Glutamatergic neuron (in vitro differentiated cells): ENCODE measurements at regions not wholly inside any gene's neighbourhood (a gene's known extent, or its start where the extent isn't known, plus 50 kb on each side); places are given as distances from the start of the nearest gene placed in this dataset.

ENCODE experiments used
- DNase-seq: peaks from one replicate; pipeline ENCODE4 v3.0.0; 2022
- H3K27ac Mint-ChIP-seq: one replicate; pipeline ENCODE4 v1.8.0; 2020; ENCODE audit warnings: mild to moderate bottlenecking, mixed read lengths, inconsistent platforms; ENCODE audit not compliant: unreplicated experiment
- H3K27me3 Mint-ChIP-seq: one replicate; pipeline ENCODE4 v1.8.0; 2020; ENCODE audit warnings: mild to moderate bottlenecking, moderate library complexity, mixed read lengths, inconsistent platforms; ENCODE audit not compliant: unreplicated experiment
- H3K36me3 Mint-ChIP-seq: one replicate; pipeline ENCODE4 v1.8.0; 2020; ENCODE audit warnings: mild to moderate bottlenecking, mixed read lengths, inconsistent platforms; ENCODE audit not compliant: unreplicated experiment
- H3K4me1 Mint-ChIP-seq: one replicate; pipeline ENCODE4 v1.8.0; 2020; ENCODE audit warnings: mild to moderate bottlenecking, low read depth, mixed read lengths, inconsistent platforms; ENCODE audit not compliant: unreplicated experiment
- H3K4me3 Mint-ChIP-seq: one replicate; pipeline ENCODE4 v1.8.0; 2020; ENCODE audit warnings: mild to moderate bottlenecking, mixed read lengths, inconsistent platforms; ENCODE audit not compliant: unreplicated experiment
- H3K9me3 Mint-ChIP-seq: one replicate; pipeline ENCODE4 v1.8.0; 2020; ENCODE audit warnings: mild to moderate bottlenecking, moderate library complexity, mixed read lengths, inconsistent platforms; ENCODE audit not compliant: unreplicated experiment
- CTCF ChIP-seq: fragments of 200-600 bp; sonication (generic); IDR thresholded peaks from one replicate; pipeline ENCODE4 v1.5.0; 2021; ENCODE audit not compliant: partially characterized antibody, unreplicated experiment

- no peaks in the 10 kb centered on the region for H3K36me3 Mint-ChIP-seq
- DNase-seq, result no peak
- H3K4me3 Mint-ChIP-seq, result no peak overlapping the region
- no peak overlapping the region for H3K27ac Mint-ChIP-seq
- TF ChIP-seq CTCF, result no peak
- H3K9me3 Mint-ChIP-seq, result peaks cover 3% of the 10 kb centered on the region
- H3K4me1 Mint-ChIP-seq, result no peaks in the 10 kb centered on the region
- peaks cover 2% of the 10 kb centered on the region for H3K27me3 Mint-ChIP-seq
Observed at GRCh38 chr18:22272242-22272641, 102.9 kb downstream of the GATA6 start.

- no peak for DNase-seq
- no peak for TF ChIP-seq CTCF
- H3K9me3 Mint-ChIP-seq, result peaks cover 3% of the 10 kb centered on the region
- H3K27ac Mint-ChIP-seq, result no peak overlapping the region
- H3K4me3 Mint-ChIP-seq, result no peak overlapping the region
- H3K4me1 Mint-ChIP-seq, result no peaks in the 10 kb centered on the region
- peaks cover 2% of the 10 kb centered on the region for H3K27me3 Mint-ChIP-seq
- H3K36me3 Mint-ChIP-seq, result no peaks in the 10 kb centered on the region
Observed at GRCh38 chr18:22271030-22271429, 101.6 kb downstream of the GATA6 start.

DNA sequence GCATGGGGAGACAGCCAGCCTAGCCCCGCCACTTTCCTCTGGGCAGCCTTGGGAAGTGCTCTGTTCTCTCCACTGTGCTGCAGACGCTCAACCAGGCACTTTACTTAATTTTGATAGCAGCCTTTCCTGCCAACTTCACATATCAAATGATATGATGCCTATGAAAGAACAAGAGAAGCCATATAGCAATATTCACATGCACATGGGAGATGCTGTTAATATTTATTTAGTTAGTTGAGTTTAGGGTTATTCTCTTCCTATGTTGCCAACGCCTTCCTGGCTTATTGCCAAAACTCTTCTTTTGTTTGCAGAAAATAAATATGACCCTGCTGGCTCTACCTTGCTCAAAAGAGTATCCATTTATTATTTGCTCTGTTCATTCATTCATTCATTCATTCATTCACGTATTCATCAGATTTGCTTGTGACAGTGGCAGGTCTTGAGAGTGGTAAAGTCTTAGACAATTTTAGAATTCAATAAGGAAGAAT is 99.3 kb downstream of the GATA6 start:
- H3K9me3 Mint-ChIP-seq, result peaks cover 3% of the 10 kb centered on the region
- no peaks in the 10 kb centered on the region for H3K4me1 Mint-ChIP-seq
- H3K4me3 Mint-ChIP-seq, result no peak overlapping the region
- H3K27me3 Mint-ChIP-seq, result peaks cover 4% of the 10 kb centered on the region
- no peak for TF ChIP-seq CTCF
- H3K27ac Mint-ChIP-seq, result no peak overlapping the region
- DNase-seq, result no peak
- no peaks in the 10 kb centered on the region for H3K36me3 Mint-ChIP-seq

- peaks cover 4% of the 10 kb centered on the region for H3K27me3 Mint-ChIP-seq
- H3K4me1 Mint-ChIP-seq, result no peaks in the 10 kb centered on the region
- no peak for TF ChIP-seq CTCF
Observed at GRCh38 chr18:22267697-22268096, 98.3 kb downstream of the GATA6 start.

GRCh38 chr18:22267225-22267624 is 97.8 kb downstream of the GATA6 start:
- Mint-ChIP-seq H3K27ac (no peak overlapping the region), H3K27me3 (peaks cover 4% of the 10 kb centered on the region), H3K4me1 (no peaks in the 10 kb centered on the region), H3K36me3 (no peaks in the 10 kb centered on the region), H3K4me3 (no peak overlapping the region), H3K9me3 (no peaks in the 10 kb centered on the region)
- no peak for DNase-seq
- TF ChIP-seq CTCF, result no peak

More at GRCh38 chr18:22267697-22268096, 98.3 kb downstream of the GATA6 start:
- Mint-ChIP-seq H3K36me3 (no peaks in the 10 kb centered on the region), H3K4me3 (no peak overlapping the region), H3K27ac (no peak overlapping the region), H3K9me3 (no peaks in the 10 kb centered on the region)
- DNase-seq, result no peak
